MM.1S (cell line): ENCODE measurements at regions not wholly inside any gene's neighbourhood (a gene's known extent, or its start where the extent isn't known, plus 50 kb on each side); places are given as distances from the start of the nearest gene placed in this dataset.

ENCODE experiments used
- CTCF ChIP-seq: fragments of 300-600 bp; sonication (generic); IDR thresholded peaks from 2 replicates; pipeline ENCODE4 v1.5.1; 2016; ENCODE audit warnings: antibody characterized with exemption, low read length, mixed read lengths
- EZH2 ChIP-seq: fragments of 300-600 bp; sonication (generic); optimal IDR thresholded peaks from 2 replicates; pipeline ENCODE3; 2017; ENCODE audit warnings: low read depth, mild to moderate bottlenecking, antibody characterized with exemption, low read length, mixed read lengths
- EZH2phosphoT487 ChIP-seq: fragments of 300-600 bp; sonication (generic); IDR thresholded peaks from 2 replicates; pipeline ENCODE4 v1.6.1; 2018; ENCODE audit warnings: antibody characterized with exemption, low read length

- TF ChIP-seq CTCF (no peak), EZH2 (no peak), EZH2phosphoT487 (no peak)
These were observed 129.5 kb upstream of the KLF3 start for GRCh38 chr4:38534344-38535045.
